Activated T-cell treated with anti-CD3 and anti-CD28 coated beads, Interleukin-2, amount 50 U/mL, for 72 hours (primary cell): ENCODE measurements at regions not wholly inside any gene's neighbourhood (a gene's known extent, or its start where the extent isn't known, plus 50 kb on each side); places are given as distances from the start of the nearest gene placed in this dataset.
"Not testable (repeated sequence)": the region's sequence is repeated elsewhere in the genome, so short reads cannot be mapped to it uniquely, and the experiment has no call there.

Experiments
- ATAC-seq, 2 donors: fragments of 150-1000 bp; cut with Tn5 transposase; replicated peaks in 1 of 2; 2 replicates each; pipeline ENCODE4 v1.10.0; 2021; ENCODE audit warnings: moderate library complexity in 2 of 2, mild to moderate bottlenecking in 1 of 2
- DNase-seq, 2 donors: peaks; one replicate each; pipeline ENCODE4 v3.0.0; 2021 to 2022; ENCODE audit warnings: mixed read lengths in 1 of 2
- H3K27ac Mint-ChIP-seq: one replicate; pipeline ENCODE4 v1.8.0; 2022; ENCODE audit warnings: mild to moderate bottlenecking, moderate library complexity, mixed read lengths
- H3K27me3 Mint-ChIP-seq: one replicate; pipeline ENCODE4 v1.8.0; 2022; ENCODE audit warnings: low read depth, mixed read lengths
- H3K36me3 Mint-ChIP-seq, 2 donors: one replicate each; pipeline ENCODE4 v1.8.0; 2022; ENCODE audit warnings: mixed read lengths in 2 of 2, mild to moderate bottlenecking in 1 of 2; ENCODE audit not compliant: insufficient read depth in 2 of 2
- H3K4me1 Mint-ChIP-seq: one replicate; pipeline ENCODE4 v1.8.0; 2022; ENCODE audit warnings: low read depth, mixed read lengths
- H3K4me3 Mint-ChIP-seq, 2 donors: one replicate each; pipeline ENCODE4 v1.8.0; 2022; ENCODE audit warnings: mild to moderate bottlenecking in 2 of 2, mixed read lengths in 2 of 2, moderate library complexity in 2 of 2
- H3K9me3 Mint-ChIP-seq, 2 donors: one replicate each; pipeline ENCODE4 v1.8.0; 2022; ENCODE audit warnings: mixed read lengths in 2 of 2

- no peak overlapping the region for H3K27ac Mint-ChIP-seq
- H3K4me1 Mint-ChIP-seq, result no peaks in the 10 kb centered on the region
- ATAC-seq, result no peak
- no peak overlapping the region for H3K4me3 Mint-ChIP-seq
- DNase-seq, result no peak
- H3K27me3 Mint-ChIP-seq, result no peaks in the 10 kb centered on the region
- H3K36me3 Mint-ChIP-seq, result no peaks in the 10 kb centered on the region
- H3K9me3 Mint-ChIP-seq, result no peaks in the 10 kb centered on the region
These were observed 58.2 kb downstream of the TMEM270 start for GRCh38 chr7:73918926-73919693.

DNA sequence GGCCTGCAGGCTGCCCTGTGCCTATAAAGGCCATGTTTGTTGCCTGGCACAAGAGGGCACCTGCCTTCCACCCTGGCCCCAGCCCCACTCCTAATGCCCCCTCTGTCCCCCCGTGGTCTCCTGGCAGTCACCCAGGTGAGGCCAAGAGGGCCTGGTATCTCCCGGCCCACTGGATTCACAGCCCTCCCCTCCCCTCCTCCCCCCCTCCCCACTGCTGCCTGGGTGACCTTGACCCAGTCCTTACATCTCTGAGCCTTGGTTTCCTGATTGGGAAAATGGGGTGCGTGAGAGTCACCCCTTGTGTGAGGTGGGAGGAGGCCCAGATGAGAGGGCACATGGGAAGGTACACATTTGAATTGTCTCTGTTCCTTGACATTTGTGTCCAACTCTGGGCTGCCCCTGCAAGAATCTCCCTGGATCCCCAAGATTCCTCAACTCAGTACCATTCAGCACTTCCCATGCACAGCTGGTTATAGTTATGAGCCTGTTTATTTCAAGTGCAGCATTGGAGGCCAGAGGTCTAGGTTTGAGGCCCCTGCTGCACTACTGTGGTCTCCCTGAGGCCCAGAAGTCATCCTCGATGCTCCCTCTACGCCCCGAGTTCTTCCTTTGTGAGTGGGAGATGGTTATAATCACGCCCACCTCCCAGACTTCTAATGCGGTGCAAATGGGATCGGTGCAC, 58.9 kb downstream of the TMEM270 start:
- Mint-ChIP-seq H3K27me3 (no peaks in the 10 kb centered on the region), H3K36me3 (no peaks in the 10 kb centered on the region), H3K4me3 (no peak overlapping the region), H3K27ac (no peak overlapping the region), H3K4me1 (no peaks in the 10 kb centered on the region), H3K9me3 (no peaks in the 10 kb centered on the region)
- DNase-seq (no peak), ATAC-seq (no peak)

DNA sequence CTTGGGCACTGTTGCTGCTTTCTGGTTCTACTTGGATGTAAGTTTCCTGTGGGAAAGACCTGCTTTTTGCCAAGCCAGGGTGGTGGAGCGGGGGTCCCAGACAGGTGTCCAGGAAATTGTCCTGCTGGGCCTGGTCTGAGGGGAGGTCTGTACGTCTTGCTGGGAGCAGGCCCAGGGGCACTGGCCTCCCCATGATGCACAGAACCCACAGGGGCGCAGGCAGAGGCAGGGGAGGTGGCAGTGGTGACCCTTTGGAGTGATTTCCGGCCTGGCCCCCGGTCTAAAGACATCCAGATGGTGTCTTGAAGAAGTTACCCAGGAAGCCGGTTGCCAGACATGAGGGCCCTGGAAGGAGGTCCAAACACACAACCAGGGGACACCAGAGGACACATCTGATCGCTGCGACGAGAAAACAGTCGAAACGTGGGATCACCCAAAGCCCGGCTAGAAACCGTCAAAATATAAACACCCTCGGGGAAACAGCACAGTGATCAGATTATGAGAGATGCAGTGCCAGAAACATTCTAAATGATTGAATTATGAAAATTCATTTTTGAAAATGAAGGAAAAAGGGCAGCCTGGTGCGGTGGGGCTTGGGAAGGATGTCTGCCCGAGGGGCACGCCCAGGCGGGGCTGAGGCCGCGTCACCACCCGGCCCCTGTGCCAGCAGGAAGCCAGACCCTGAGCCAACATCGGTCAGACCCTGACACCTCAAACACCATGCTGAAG, 59.6 kb downstream of the TMEM270 start:
- H3K36me3 Mint-ChIP-seq, result no peaks in the 10 kb centered on the region
- H3K4me1 Mint-ChIP-seq, result no peaks in the 10 kb centered on the region
- H3K9me3 Mint-ChIP-seq, result no peaks in the 10 kb centered on the region
- no peak for DNase-seq
- ATAC-seq, result no peak
- H3K27me3 Mint-ChIP-seq, result no peaks in the 10 kb centered on the region
- no peak overlapping the region for H3K27ac Mint-ChIP-seq
- H3K4me3 Mint-ChIP-seq, result no peak overlapping the region

GRCh38 chr7:73921623-73922528, 60.9 kb downstream of the TMEM270 start:
- H3K4me3 Mint-ChIP-seq, result no peak overlapping the region
- no peak for ATAC-seq
- no peaks in the 10 kb centered on the region for H3K4me1 Mint-ChIP-seq
- DNase-seq, result no peak
- H3K27me3 Mint-ChIP-seq, result no peaks in the 10 kb centered on the region
- no peaks in the 10 kb centered on the region for H3K9me3 Mint-ChIP-seq
- H3K36me3 Mint-ChIP-seq, result no peaks in the 10 kb centered on the region
- H3K27ac Mint-ChIP-seq, result no peak overlapping the region

GRCh38 chr7:73928644-73929043, 67.7 kb downstream of the TMEM270 start:
- DNase-seq, H3K4me1 Mint-ChIP-seq, H3K4me3 Mint-ChIP-seq, ATAC-seq, H3K9me3 Mint-ChIP-seq, H3K27ac Mint-ChIP-seq, H3K27me3 Mint-ChIP-seq, H3K36me3 Mint-ChIP-seq: not testable (repeated sequence)

- ATAC-seq, result no peak
- H3K4me1 Mint-ChIP-seq, result peaks cover 5% of the 10 kb centered on the region
These were observed 70.5 kb downstream of the TMEM270 start for GRCh38 chr7:73931502-73931901.

GRCh38 chr7:73932364-73932763, 71.4 kb downstream of the TMEM270 start:
- Mint-ChIP-seq H3K4me1 (peaks cover 5% of the 10 kb centered on the region), H3K27ac (no peak overlapping the region), H3K9me3 (no peaks in the 10 kb centered on the region), H3K4me3 (no peak overlapping the region), H3K27me3 (no peaks in the 10 kb centered on the region), H3K36me3 (no peaks in the 10 kb centered on the region)
- DNase-seq, result no peak
- no peak for ATAC-seq

More at GRCh38 chr7:73931502-73931901, 70.5 kb downstream of the TMEM270 start:
- Mint-ChIP-seq H3K27ac (no peak overlapping the region), H3K4me3 (no peak overlapping the region), H3K27me3 (no peaks in the 10 kb centered on the region), H3K36me3 (no peaks in the 10 kb centered on the region), H3K9me3 (no peaks in the 10 kb centered on the region)
- DNase-seq, result no peak

DNA sequence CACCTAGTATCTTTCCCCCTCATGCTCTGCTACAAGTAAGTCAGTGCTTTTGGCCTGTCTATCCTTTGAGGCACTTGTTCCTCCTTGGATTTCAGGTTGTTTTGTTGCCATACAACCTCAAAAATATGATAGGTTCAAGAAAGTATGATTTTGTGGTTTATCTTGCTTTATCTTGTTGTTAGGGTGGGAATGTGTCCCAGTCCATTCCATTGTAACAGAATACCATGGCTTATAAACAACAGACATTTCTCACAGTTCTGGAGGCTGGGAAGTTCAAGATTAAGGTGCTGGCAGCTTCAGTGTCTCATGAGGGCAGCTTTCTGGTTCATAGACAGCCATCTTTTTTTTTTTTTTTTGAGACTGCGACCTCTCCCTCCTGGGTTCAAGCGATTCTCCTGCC, 72.1 kb downstream of the TMEM270 start:
- H3K9me3 Mint-ChIP-seq, result no peaks in the 10 kb centered on the region
- H3K4me1 Mint-ChIP-seq, result peaks cover 5% of the 10 kb centered on the region

GRCh38 chr7:73936967-73937366, 76.0 kb downstream of the TMEM270 start:
- Mint-ChIP-seq H3K4me1 (no peaks in the 10 kb centered on the region), H3K27ac (no peak overlapping the region), H3K36me3 (peaks cover 0 to 4% of the 10 kb centered on the region in 2 donors), H3K4me3 (no peak overlapping the region), H3K27me3 (no peaks in the 10 kb centered on the region), H3K9me3 (peaks cover 0 to 9% of the 10 kb centered on the region in 2 donors)
- no peak for ATAC-seq
- DNase-seq, result no peak

More for the DNA sequence above, 72.1 kb downstream of the TMEM270 start:
- no peaks in the 10 kb centered on the region for H3K36me3 Mint-ChIP-seq
- H3K4me3 Mint-ChIP-seq, result no peak overlapping the region
- H3K27me3 Mint-ChIP-seq, result no peaks in the 10 kb centered on the region
- ATAC-seq, result no peak
- H3K27ac Mint-ChIP-seq, result no peak overlapping the region
- no peak for DNase-seq

DNA sequence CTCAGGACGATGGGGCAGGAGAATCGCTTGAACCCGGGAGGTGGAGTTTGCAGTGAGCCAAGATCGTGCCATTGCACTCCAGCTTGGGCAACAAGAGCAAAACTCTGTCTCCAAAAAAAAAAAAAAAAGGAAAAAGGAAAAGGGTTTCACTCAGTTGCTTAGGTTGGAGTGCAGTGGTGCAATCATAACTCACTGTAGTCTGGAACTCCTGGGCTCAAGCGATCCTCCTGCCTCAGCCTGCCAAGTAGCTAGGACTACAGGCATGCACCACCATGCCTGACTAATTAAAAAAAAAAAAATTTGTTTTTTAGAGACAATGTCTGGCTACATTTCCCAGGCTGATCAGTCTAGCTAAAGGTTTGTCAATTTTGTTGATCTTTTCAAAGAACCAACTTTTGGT, 76.7 kb downstream of the TMEM270 start:
- H3K4me3 Mint-ChIP-seq, ATAC-seq, H3K36me3 Mint-ChIP-seq, H3K9me3 Mint-ChIP-seq, DNase-seq, H3K27ac Mint-ChIP-seq, H3K4me1 Mint-ChIP-seq, H3K27me3 Mint-ChIP-seq: not testable (repeated sequence)

DNA sequence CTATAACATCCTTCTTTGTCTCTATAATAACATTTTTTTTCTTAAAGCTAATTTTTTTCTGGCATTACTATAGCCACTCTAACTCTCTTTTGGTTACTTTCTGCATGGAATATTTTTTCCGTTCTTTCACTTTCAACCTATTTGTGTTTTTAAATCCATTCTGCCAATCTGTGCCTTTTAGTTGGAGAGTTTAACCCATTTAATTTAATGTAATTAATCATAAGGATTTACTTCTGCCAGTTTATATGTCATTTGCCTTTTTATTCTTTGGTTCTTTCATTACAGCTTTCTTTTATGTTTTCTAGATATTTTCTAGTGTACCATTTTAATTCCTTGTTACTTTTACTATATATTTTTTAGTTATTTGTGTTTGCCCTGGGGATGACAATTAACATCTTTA, 78.6 kb downstream of the TMEM270 start:
- Mint-ChIP-seq H3K9me3 (peaks cover 0 to 9% of the 10 kb centered on the region in 2 donors), H3K36me3 (peaks cover 0 to 4% of the 10 kb centered on the region in 2 donors), H3K27me3 (no peaks in the 10 kb centered on the region), H3K4me1 (no peaks in the 10 kb centered on the region), H3K4me3 (no peak overlapping the region), H3K27ac (no peak overlapping the region)
- ATAC-seq, result no peak
- no peak for DNase-seq

DNA sequence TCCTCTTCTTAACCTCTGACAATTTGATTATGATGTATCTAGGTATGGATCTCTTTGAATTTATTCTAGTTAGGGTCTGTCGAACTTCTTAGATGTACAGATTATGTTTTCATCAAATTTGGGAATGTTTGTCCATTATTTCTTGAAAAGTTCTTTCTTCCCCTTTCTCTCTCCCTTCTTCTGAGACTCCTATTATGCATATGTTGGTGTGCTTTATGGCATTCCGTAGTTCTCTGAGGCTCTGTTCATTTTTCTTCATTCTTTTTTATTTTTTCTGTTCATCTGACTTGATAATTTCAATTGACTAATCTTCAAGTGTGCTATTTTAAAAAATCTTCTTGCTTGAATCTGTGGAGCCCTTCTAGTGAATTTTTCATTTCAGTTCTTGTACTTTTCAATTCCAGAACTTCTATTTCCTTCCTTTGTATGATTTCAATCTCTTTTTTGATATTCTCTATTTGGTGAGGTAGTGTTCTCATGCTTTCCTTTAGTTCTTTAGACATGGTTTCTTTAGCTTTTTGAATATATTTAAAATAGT, 79.8 kb downstream of the TMEM270 start:
- peak overlapping the region; percentile 63 for H3K27ac Mint-ChIP-seq
- peaks cover 0 to 9% of the 10 kb centered on the region in 2 donors for H3K9me3 Mint-ChIP-seq
- peaks cover 0 to 4% of the 10 kb centered on the region in 2 donors for H3K36me3 Mint-ChIP-seq

More for the DNA sequence above, 79.8 kb downstream of the TMEM270 start:
- Mint-ChIP-seq H3K27me3 (no peaks in the 10 kb centered on the region), H3K4me1 (no peaks in the 10 kb centered on the region), H3K4me3 (no peak overlapping the region)
- DNase-seq (no peak), ATAC-seq (no peak)
